ENCODE measurements at regions not wholly inside any gene's neighbourhood (a gene's known extent, or its start where the extent isn't known, plus 50 kb on each side); places are given as distances from the start of the nearest gene placed in this dataset.
A peak's percentile ranks its signal among the peaks of the same experiment; 100 is the strongest.

DNA sequence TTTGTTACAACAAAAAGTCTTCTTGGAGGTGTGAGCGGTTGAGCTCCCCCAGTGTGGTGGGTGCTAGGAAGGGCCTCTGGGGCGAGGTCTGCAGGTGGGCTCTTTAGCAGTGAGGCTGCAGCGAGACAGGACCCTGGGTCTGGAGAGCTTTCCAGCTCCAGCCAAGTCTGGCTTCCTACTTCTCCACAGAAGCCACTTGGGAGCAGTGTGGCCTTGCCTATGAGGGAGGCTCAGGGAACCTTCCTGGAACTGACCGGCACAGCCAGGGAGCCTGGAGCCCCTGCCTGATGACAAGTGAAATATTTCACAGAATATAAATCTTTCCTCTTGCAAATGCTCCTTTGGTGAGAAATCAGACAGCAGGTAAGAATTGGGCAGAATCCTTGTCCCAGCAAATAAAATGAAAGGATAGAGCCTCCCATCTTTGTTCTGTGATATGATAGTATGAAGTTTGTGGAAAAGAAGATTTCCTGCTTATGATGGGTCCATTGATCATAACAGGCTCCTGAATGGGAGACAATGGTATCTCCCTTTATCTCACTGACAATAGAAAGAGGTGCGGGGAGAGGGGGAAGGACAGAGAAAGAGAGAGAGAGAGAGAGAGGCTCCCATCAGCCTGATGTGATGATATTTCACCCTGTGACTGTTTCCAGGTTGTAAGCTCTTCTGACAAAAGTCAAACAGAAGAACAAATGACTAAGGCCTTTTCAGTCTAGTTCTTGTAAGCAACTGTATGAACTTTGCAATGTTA, 289.8 kb upstream of the SPRED2 start:
- peak; percentile 1 for DNase-seq

- no peak for DNase-seq
These were observed 284.3 kb upstream of the SPRED2 start for GRCh38 chr2:65716698-65717097.

DNA sequence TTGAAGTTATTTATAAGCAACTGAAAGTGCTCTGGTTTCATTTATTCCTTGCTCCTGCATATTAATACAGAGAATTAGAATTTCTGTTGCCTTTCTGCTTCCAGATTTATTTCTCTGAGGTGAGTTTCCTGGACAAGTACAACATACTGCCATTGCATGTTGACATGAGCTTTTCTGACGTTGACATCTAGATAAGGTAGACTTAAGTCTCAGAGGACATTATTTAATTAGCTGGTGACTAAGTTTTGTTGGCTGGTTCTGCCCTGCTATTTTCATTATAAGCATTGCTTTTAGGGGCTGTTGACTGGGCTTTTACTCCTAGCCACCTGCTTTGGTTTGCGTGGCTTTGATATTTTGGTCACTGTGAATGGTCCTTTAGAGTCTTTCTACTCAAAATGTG, 282.9 kb upstream of the SPRED2 start:
- DNase-seq = no peak

DNA sequence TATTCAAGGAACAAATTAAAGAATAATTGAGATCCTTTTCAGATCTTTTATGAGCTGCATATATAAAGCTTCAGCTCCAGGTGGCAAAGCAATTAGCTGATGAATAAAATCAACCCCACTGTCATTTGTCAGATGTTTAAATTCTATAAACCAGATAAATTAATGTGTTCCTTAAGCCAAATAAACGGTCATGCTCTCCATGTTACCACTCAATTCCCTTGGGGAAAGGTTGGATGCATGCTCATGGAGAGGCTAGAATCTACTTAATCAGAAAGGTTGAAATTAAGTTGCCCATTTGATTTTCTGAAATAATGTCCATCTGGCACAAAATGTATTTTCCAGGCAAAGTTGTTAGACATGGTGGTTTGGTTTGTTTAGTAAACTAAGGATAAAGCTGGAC, 282.5 kb upstream of the SPRED2 start:
- DNase-seq = no peak

DNA sequence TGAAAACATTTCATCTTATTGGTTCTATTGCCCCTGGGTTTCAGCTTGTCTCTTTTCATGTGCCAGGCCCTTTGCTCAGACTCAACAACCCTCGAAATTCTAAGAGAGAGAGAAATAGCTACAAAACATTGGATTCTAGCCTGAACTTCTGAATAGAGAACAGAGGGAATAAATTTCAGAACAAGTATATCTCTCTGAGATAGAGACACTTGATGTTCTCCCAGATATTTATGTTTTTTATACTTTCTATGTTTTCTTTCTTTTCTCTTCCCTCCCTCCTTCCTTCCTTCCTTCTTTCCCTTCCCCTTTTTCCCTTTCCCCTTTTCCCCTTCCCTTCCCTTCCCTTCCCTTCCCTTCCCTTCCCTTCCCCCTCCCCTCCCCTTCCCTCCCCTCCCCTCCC, 279.5 kb upstream of the SPRED2 start:
- DNase-seq = no peak

- peak; percentile 66 for DNase-seq
These were observed 278.4 kb upstream of the SPRED2 start for GRCh38 chr2:65710779-65711295.

- DNase-seq = no peak
These were observed 278.0 kb upstream of the SPRED2 start for GRCh38 chr2:65710356-65710755.

DNA sequence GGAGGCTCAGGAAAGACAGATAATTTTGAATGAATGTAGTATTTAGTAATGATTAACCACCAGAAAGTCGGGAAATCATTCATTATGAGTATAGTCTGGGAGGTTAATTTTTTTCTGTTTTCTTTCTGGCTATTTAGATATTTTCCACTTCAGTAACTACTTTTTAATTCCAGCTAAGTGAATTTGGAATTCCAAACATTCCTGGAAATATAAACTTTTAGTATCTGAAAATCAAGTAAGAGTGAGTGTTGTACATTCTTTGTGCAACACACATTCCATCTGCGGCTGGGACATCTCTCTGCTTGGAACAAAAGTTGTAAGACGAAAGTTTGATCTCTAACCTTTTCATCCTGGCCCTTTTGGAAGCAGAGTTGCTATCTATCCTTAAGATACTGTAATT, 275.7 kb upstream of the SPRED2 start:
- no peak for DNase-seq

DNA sequence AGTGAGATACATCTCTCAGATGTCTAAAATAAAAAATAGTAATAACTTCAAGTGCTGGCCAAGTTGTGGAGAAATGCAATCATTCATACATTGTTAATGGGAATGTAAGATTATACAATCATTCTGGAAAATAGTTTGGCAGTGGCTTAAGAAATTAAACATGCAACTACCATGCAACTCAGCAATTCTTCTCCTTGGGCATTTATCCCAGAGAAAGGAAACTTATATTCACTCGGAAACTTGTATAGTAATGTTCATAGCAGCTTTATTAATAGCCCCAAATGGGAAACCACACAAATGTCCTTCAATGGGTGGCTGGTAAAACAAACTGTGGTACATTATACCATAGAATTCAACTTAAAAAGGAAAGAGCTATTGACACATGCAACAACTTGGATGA, 274.0 kb upstream of the SPRED2 start:
- DNase-seq = no peak

- no peak for DNase-seq
These were observed 268.8 kb upstream of the SPRED2 start for GRCh38 chr2:65701191-65701590.

- no peak for DNase-seq
These were observed 268.3 kb upstream of the SPRED2 start for GRCh38 chr2:65700720-65701119.

GRCh38 chr2:65700004-65700651, 267.7 kb upstream of the SPRED2 start:
- no peak for DNase-seq

GRCh38 chr2:65691816-65692215, 259.4 kb upstream of the SPRED2 start:
- no peak for DNase-seq

DNA sequence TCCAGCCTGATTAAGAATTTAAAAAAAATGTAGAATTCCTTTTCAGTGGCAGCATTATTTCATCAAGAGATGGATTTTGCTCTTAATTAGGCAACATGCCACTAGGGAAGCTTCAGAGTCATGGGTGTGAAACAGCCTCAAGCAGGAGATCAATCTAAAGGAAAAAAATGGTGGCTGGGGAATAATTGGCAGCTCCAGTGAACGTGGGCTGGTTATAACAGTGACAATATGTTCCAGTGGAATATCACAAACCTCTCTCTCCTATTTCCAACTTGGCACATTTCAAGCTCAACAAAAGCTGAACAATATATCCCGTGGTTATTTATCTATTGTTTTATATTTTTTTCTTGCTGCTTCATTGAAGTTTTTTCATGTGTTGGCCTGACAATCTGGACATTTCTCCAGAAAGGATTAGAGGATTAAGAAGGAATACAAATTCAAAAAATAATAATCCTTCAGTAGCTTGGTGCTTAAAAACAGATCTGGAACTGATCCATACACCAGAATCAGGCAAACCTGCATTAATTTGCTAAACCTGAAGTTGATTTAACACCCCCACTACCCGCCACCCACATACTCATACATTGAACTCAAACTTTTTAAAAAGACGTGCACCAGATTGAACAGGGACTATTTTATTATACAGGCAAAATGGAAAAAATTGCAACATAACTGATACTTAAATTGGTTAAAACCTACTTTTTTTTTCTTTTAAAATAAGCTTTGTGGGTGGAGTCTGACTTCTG, 255.9 kb upstream of the SPRED2 start:
- DNase-seq = no peak

- DNase-seq = no peak
These were observed 255.2 kb upstream of the SPRED2 start for GRCh38 chr2:65687614-65688013.

- DNase-seq = no peak
These were observed 254.6 kb upstream of the SPRED2 start for GRCh38 chr2:65686928-65687521.

GRCh38 chr2:65681503-65681902, 249.1 kb upstream of the SPRED2 start:
- no peak for DNase-seq

GRCh38 chr2:65678779-65679391, 246.5 kb upstream of the SPRED2 start:
- DNase-seq = no peak

- no peak for DNase-seq
These were observed 243.0 kb upstream of the SPRED2 start for GRCh38 chr2:65675350-65675749.

- peak; percentile 54 for DNase-seq
These were observed 239.4 kb upstream of the SPRED2 start for GRCh38 chr2:65671670-65672242.

- DNase-seq = no peak
These were observed 237.2 kb upstream of the SPRED2 start for GRCh38 chr2:65669574-65669973.

GRCh38 chr2:65668744-65669143, 236.3 kb upstream of the SPRED2 start:
- DNase-seq = no peak

Measured in NCI-H524 treated with DMSO at 0.1 percent for 48 hours (cell line).